ENCODE measurements at regions not wholly inside any gene's neighbourhood (a gene's known extent, or its start where the extent isn't known, plus 50 kb on each side); places are given as distances from the start of the nearest gene placed in this dataset.
A peak's percentile ranks its signal among the peaks of the same experiment; 100 is the strongest.
"Not testable (repeated sequence)": the region's sequence is repeated elsewhere in the genome, so short reads cannot be mapped to it uniquely, and the experiment has no call there.

DNA sequence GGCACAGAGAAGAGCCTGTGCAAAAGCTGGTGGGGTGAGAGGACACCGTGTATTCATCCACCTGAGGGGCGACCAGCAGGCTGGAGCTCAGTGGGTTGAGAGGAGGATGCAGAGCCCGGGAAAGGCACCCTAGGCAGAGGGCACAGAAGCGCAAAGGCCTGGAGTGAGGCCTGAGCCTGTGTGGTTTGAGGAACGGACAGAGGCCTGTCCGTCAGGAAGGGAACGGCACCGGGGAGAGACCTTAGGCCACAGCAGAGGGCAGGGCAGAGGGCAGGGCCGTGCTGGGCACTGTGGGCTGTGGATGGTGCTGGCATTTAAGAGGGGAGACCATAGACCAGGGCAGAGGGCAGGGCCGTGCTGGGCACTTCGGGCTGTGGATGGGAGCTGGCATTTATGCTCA, 59.5 kb upstream of the APOD start:
- H3K27me3 ChIP-seq; H3K36me3 ChIP-seq; ATAC-seq; intact Hi-C loops (cut with DNase I); H3K4me1 ChIP-seq; H3K4me3 ChIP-seq; H3K27ac ChIP-seq; H3K9me3 ChIP-seq: not testable (repeated sequence)
- peak; percentile 47 for DNase-seq

DNA sequence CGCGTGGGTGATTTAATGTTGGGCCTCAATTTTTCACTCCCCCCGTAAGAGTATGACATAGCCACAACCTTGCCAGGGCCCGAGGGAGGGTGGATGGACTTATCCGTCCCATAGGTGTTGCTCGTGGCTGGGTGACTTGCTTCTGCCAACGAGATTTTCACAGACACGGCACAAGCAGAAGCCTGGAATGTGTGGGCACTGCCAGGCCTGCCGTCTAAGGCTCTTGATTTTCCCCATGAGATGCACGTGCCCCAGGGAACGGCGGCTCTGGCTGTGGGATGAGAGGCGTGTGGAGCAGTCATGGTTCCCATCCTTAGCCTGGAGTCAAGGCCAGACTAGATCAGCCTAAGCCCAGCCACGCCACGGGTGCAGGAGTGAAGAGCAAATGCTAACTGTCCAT, 58.6 kb upstream of the APOD start:
- ATAC-seq; H3K9me3 ChIP-seq; H3K4me1 ChIP-seq; intact Hi-C loops (cut with DNase I); H3K27me3 ChIP-seq; H3K27ac ChIP-seq; H3K36me3 ChIP-seq; H3K4me3 ChIP-seq: not testable (repeated sequence)
- DNase-seq, result peak; percentile 58

GRCh38 chr3:195638456-195638855, 54.7 kb upstream of the APOD start:
- H3K36me3 ChIP-seq; DNase-seq; H3K9me3 ChIP-seq; H3K27ac ChIP-seq; intact Hi-C loops (cut with DNase I); ATAC-seq; H3K4me1 ChIP-seq; H3K4me3 ChIP-seq; H3K27me3 ChIP-seq: not testable (repeated sequence)

- ATAC-seq; H3K4me3 ChIP-seq; H3K27ac ChIP-seq; H3K9me3 ChIP-seq; H3K27me3 ChIP-seq; DNase-seq; H3K4me1 ChIP-seq; H3K36me3 ChIP-seq; intact Hi-C loops (cut with DNase I): not testable (repeated sequence)
Observed at GRCh38 chr3:195637473-195638233, 53.9 kb upstream of the APOD start.

- ATAC-seq, DNase-seq, H3K4me3 ChIP-seq: not testable (repeated sequence)
Observed at GRCh38 chr3:195637011-195637410, 53.3 kb upstream of the APOD start.

GRCh38 chr3:195635898-195636685, 52.4 kb upstream of the APOD start:
- H3K4me1 ChIP-seq; H3K9me3 ChIP-seq; H3K27me3 ChIP-seq; H3K36me3 ChIP-seq; intact Hi-C loops (cut with DNase I); ATAC-seq: not testable (repeated sequence)
- Histone ChIP-seq H3K4me3 (peak overlapping the region; percentile 28), H3K27ac (peak overlapping the region; percentile 34)
- DNase-seq, result peak; percentile 76

More at GRCh38 chr3:195637011-195637410, 53.3 kb upstream of the APOD start:
- H3K4me1 ChIP-seq; H3K27me3 ChIP-seq; intact Hi-C loops (cut with DNase I); H3K36me3 ChIP-seq; H3K27ac ChIP-seq; H3K9me3 ChIP-seq: not testable (repeated sequence)

DNA sequence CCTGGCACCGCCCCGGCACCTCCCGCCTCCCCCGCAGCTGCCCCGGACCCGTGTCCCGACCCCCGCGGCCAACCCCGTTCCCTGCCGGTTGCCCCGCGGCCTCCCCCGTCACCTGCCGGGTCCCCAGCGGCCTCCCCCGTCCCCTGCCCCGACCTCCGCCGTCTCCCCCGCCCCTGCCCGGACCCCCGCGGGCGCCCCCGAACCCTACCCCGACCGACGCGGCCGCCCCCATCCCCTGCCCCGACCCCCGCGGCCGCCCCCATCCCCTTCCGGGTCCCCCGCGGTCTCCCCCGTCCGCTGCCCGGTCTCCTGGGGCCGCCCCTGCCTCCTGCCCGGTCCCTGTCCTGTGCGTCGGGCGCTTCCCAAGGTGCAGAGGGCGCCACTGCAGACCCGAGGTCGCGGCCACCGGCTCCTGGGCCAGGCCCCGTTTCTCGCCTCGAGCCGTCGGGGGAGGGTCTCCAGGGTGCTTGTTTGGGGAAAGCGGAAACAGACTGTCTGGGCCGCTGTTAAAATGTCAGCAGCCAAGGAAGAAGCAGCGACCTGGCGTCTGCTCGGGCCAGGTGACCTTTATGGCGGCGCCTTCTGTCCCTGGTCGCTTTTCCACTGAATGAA, 51.6 kb upstream of the APOD start:
- intact Hi-C loops (cut with DNase I); H3K36me3 ChIP-seq; H3K27me3 ChIP-seq; H3K4me3 ChIP-seq; ATAC-seq; H3K27ac ChIP-seq; H3K4me1 ChIP-seq; H3K9me3 ChIP-seq: not testable (repeated sequence)
- DNase-seq, result peak; percentile 61

GRCh38 chr3:195634426-195635261, 50.9 kb upstream of the APOD start:
- DNase-seq (peak; percentile 67), ATAC-seq (peak; percentile 98)
- H3K4me1 ChIP-seq; intact Hi-C loops (cut with DNase I); H3K36me3 ChIP-seq; H3K27me3 ChIP-seq; H3K9me3 ChIP-seq: not testable (repeated sequence)
- peak overlapping the region; percentile 68 for H3K27ac ChIP-seq
- peak overlapping the region; percentile 64 for H3K4me3 ChIP-seq

Data from upper lobe of right lung (tissue), 1 donor.